GM12865 (cell line): ENCODE measurements at regions not wholly inside any gene's neighbourhood (a gene's known extent, or its start where the extent isn't known, plus 50 kb on each side); places are given as distances from the start of the nearest gene placed in this dataset.
A peak's percentile ranks its signal among the peaks of the same experiment; 100 is the strongest.

Experiments used
- DNase-seq: peaks from one replicate; pipeline ENCODE4 v3.0.0; 2010; ENCODE audit warnings: low read depth
- H3K4me3 ChIP-seq: 2 replicates; pipeline ENCODE4 v1.5.1; 2011; ENCODE audit warnings: mild to moderate bottlenecking, low read depth, low read length, control low read depth
- CTCF ChIP-seq: IDR thresholded peaks from 2 replicates; pipeline ENCODE4 v1.5.1; 2011; ENCODE audit warnings: low read length, control low read depth, low read depth, inconsistent platforms; ENCODE audit not compliant: insufficient read depth; ENCODE audit errors: missing control alignments

- no peak for TF ChIP-seq CTCF
- no peak for DNase-seq
- H3K4me3 ChIP-seq: no peak overlapping the region
Observed at GRCh38 chr11:90341986-90342385, 119.1 kb upstream of the CHORDC1 start.

GRCh38 chr11:90332415-90332814, 109.6 kb upstream of the CHORDC1 start:
- DNase-seq: no peak
- no peak for TF ChIP-seq CTCF
- no peak overlapping the region for H3K4me3 ChIP-seq

GRCh38 chr11:90330632-90331031, 107.8 kb upstream of the CHORDC1 start:
- no peak overlapping the region for H3K4me3 ChIP-seq
- no peak for DNase-seq
- no peak for TF ChIP-seq CTCF

- no peak for TF ChIP-seq CTCF
- H3K4me3 ChIP-seq: no peak overlapping the region
- no peak for DNase-seq
Observed at GRCh38 chr11:90329043-90329442, 106.2 kb upstream of the CHORDC1 start.

- H3K4me3 ChIP-seq: no peak overlapping the region
- TF ChIP-seq CTCF: no peak
- DNase-seq: peak; percentile 3
Observed at GRCh38 chr11:90326647-90327046, 103.8 kb upstream of the CHORDC1 start.

- no peak for TF ChIP-seq CTCF
- H3K4me3 ChIP-seq: no peak overlapping the region
- DNase-seq: no peak
Observed at GRCh38 chr11:90323289-90323688, 100.4 kb upstream of the CHORDC1 start.

- no peak for TF ChIP-seq CTCF
- DNase-seq: peak; percentile 11
- H3K4me3 ChIP-seq: no peak overlapping the region
Observed at GRCh38 chr11:90321018-90321417, 98.2 kb upstream of the CHORDC1 start.
